Ovary (tissue), 3 donors: ENCODE measurements at regions not wholly inside any gene's neighbourhood (a gene's known extent, or its start where the extent isn't known, plus 50 kb on each side); places are given as distances from the start of the nearest gene placed in this dataset.

Experiments
- CTCF ChIP-seq, 3 donors: fragments of 450-650 bp in 2 of 3; fragments of 200-600 bp in 1 of 3; IDR thresholded peaks; one replicate each; pipeline versions ENCODE4 v1.5.1 to v1.8.0; 2016 to 2022; ENCODE audit warnings: antibody characterized with exemption in 3 of 3, mild to moderate bottlenecking in 1 of 3
- POLR2A ChIP-seq: fragments of 450-650 bp; IDR thresholded peaks from one replicate; pipeline ENCODE4 v1.6.1; 2017; ENCODE audit warnings: antibody characterized with exemption, mild to moderate bottlenecking, moderate library complexity
- donor health status: DM: no; HTN: no; CAD: no.

GRCh38 chr2:160917850-160918249 is 242.4 kb upstream of the TANK start:
- TF ChIP-seq POLR2A (no peak), CTCF (IDR thresholded peaks at IDR 0.05) (no peak)
